K562 (cell line): ENCODE measurements at regions not wholly inside any gene's neighbourhood (a gene's known extent, or its start where the extent isn't known, plus 50 kb on each side); places are given as distances from the start of the nearest gene placed in this dataset.
A peak's percentile ranks its signal among the peaks of the same experiment; 100 is the strongest.

Experiments used
- ADNP ChIP-seq: fragments of 200-800 bp; sonication (Bioruptor generic); IDR thresholded peaks from 2 replicates; pipeline ENCODE4 v1.6.1; 2016; ENCODE audit warnings: missing genetic modification characterization, missing compliant biosample characterization
- ARID3B ChIP-seq: fragments of 250-450 bp; sonication (Bioruptor Pico); IDR thresholded peaks from 2 replicates; pipeline ENCODE4 v1.4.0; 2020; ENCODE audit warnings: borderline replicate concordance
- ARNT ChIP-seq, 2 experiments: fragments of 450-650 bp; IDR thresholded peaks; 2 replicates each; pipeline ENCODE4 v1.6.1; 2016; ENCODE audit warnings: mild to moderate bottlenecking in 1 of 2
- BMI1 ChIP-seq: fragments of 150-350 bp; IDR thresholded peaks from 2 replicates; pipeline ENCODE4 v1.6.1; 2014; ENCODE audit warnings: low read length
- CHD1 ChIP-seq: fragments of 200-600 bp; sonication (generic); IDR thresholded peaks from one replicate; pipeline ENCODE4 v1.6.1; 2012; ENCODE audit warnings: mild to moderate bottlenecking, moderate library complexity, low read length, inconsistent platforms
- DIDO1 ChIP-seq: fragments of 450-650 bp; IDR thresholded peaks from 2 replicates; pipeline ENCODE4 v1.6.1; 2016; ENCODE audit warnings: low read depth, missing biosample characterization, missing genetic modification characterization
- GATA2 ChIP-seq: sonication (generic); formaldehyde crosslinking; IDR thresholded peaks from 2 replicates; pipeline ENCODE4 v1.4.0; 2020; ENCODE audit warnings: mild to moderate bottlenecking, missing genetic modification reagents
- GTF2F1 ChIP-seq: IDR thresholded peaks from 2 replicates; pipeline ENCODE4 v1.6.1; 2011; ENCODE audit warnings: low read depth, low read length, improper control_type of control experiment
- HDAC8 ChIP-seq: fragments of 450-650 bp; IDR thresholded peaks from 2 replicates; pipeline ENCODE4 v1.6.1; 2016; ENCODE audit warnings: mild to moderate bottlenecking, missing genetic modification characterization, moderate library complexity, missing compliant biosample characterization
- JUN ChIP-seq, 2 experiments: sonication (generic) in 1 of 2; formaldehyde crosslinking in 1 of 2; IDR thresholded peaks; 2 replicates each; pipeline versions ENCODE4 v1.6.1 to v1.8.0; 2012 to 2022; ENCODE audit warnings: borderline replicate concordance in 2 of 2, mild to moderate bottlenecking in 2 of 2, improper control_type of control experiment in 1 of 2, low read depth in 1 of 2, low read length in 1 of 2, missing genetic modification reagents in 1 of 2
- KLF10 ChIP-seq: fragments of 250-450 bp; sonication (Bioruptor Pico); IDR thresholded peaks from 2 replicates; pipeline ENCODE4 v1.6.1; 2021; ENCODE audit warnings: matching md5 sums
- NR1H2 ChIP-seq: sonication (generic); formaldehyde crosslinking; IDR thresholded peaks from 2 replicates; pipeline ENCODE4 v1.4.0; 2020; ENCODE audit warnings: mild to moderate bottlenecking, missing genetic modification reagents
- POLR2AphosphoS2 ChIP-seq: IDR thresholded peaks from 2 replicates; pipeline ENCODE4 v1.6.1; 2012; ENCODE audit warnings: low read length, improper control_type of control experiment
- POLR2AphosphoS5 ChIP-seq: IDR thresholded peaks from 2 replicates; pipeline ENCODE4 v1.6.1; 2011; ENCODE audit warnings: mild to moderate bottlenecking, low read depth, low read length, moderate library complexity; ENCODE audit not compliant: control insufficient read depth, insufficient read depth
- RB1 ChIP-seq: fragments of 450-650 bp; IDR thresholded peaks from 2 replicates; pipeline ENCODE4 v1.6.1; 2017; ENCODE audit warnings: low read depth, mild to moderate bottlenecking
- SETDB1 ChIP-seq: IDR thresholded peaks from one replicate; pipeline ENCODE4 v1.6.1; 2012; ENCODE audit warnings: low read length, control low read depth, inconsistent platforms
- SRSF9 ChIP-seq: fragments of 200-400 bp; formaldehyde crosslinking; IDR thresholded peaks from 2 replicates; pipeline ENCODE4 v1.6.1; 2017; ENCODE audit warnings: low read depth, low read length, borderline replicate concordance
- SUPT5H ChIP-seq: fragments of 450-650 bp; IDR thresholded peaks from 2 replicates; pipeline ENCODE4 v1.6.1; 2016
- TAF1 ChIP-seq: IDR thresholded peaks from 2 replicates; pipeline ENCODE4 v1.6.1; 2011; ENCODE audit warnings: mild to moderate bottlenecking, low read length, moderate library complexity; ENCODE audit not compliant: insufficient read depth, control insufficient read depth, severe bottlenecking; ENCODE audit errors: extremely low read depth
- TBL1XR1 ChIP-seq, 2 experiments: IDR thresholded peaks; 2 replicates each; pipeline ENCODE4 v1.6.1; 2012; ENCODE audit warnings: improper control_type of control experiment in 2 of 2, low read length in 2 of 2, mild to moderate bottlenecking in 1 of 2
- TRIM28 ChIP-seq: fragments of 450-650 bp; IDR thresholded peaks from 2 replicates; pipeline ENCODE4 v1.6.1; 2017
- TSC22D4 ChIP-seq: fragments of 450-650 bp; IDR thresholded peaks from 2 replicates; pipeline ENCODE4 v1.6.1; 2016; ENCODE audit warnings: missing genetic modification characterization, missing biosample characterization, control low read depth
- ZBTB26 ChIP-seq: fragments of 450-650 bp; formaldehyde crosslinking; IDR thresholded peaks from 2 replicates; pipeline ENCODE4 v1.4.0; 2022; ENCODE audit warnings: missing genetic modification characterization
- ZEB2 ChIP-seq: fragments of 450-650 bp; IDR thresholded peaks from 2 replicates; pipeline ENCODE4 v1.6.1; 2016
- ZNF174 ChIP-seq: fragments of 250-450 bp; sonication (Bioruptor Pico); IDR thresholded peaks from 2 replicates; pipeline ENCODE4 v1.4.0; 2020; ENCODE audit warnings: mild to moderate bottlenecking
- ZNF239 ChIP-seq: fragments of 250-450 bp; sonication (Bioruptor Pico); IDR thresholded peaks from 2 replicates; pipeline ENCODE4 v1.4.0; 2020; ENCODE audit warnings: mild to moderate bottlenecking
- ZNF316 ChIP-seq: fragments of 450-650 bp; IDR thresholded peaks from 2 replicates; pipeline ENCODE4 v1.6.1; 2016

DNA sequence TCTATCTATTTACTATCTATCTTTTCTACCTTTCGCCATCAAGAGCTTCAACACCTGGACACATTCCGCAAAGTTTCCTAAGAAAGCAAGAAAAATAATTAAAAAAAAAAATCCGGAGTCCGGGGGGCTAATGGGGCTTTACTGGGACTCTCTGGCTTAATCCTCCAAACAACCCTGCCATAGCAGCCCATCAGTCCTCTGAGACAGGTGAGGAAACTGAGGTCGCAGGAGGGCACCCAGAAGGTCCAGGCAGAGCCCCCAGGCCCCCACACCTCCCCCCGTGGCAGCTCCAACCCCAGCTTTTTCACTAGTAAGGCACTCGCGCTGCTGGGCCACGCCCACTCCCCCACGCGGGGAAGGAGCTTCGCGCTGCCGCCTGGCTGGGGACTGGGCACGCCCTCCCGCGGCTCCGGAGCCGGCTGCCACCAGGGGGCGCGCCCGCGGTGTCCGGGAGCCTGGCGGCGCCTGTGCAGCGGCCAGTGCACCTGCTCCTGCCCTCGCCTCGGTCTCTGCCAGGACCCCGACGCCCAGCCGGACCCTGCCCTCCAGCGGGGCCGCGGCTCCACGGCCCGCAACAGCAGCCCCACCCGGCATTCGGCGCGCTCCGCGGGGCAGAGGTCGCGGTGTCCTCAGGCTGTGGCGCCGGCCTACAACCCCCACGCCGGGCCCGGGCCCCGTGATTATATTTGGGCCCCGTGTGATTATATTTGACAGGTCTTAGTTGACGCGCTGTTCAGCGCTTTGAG lies 54.1 kb upstream of the SAMD11 start (continued):
- TF ChIP-seq TAF1 = no peak
- TF ChIP-seq DIDO1 = no peak
- no peak for TF ChIP-seq ZNF174 (CRISPR knock-in tag)
- TF ChIP-seq GTF2F1 = no peak
- no peak for TF ChIP-seq KLF10 (CRISPR knock-in tag)
- no peak for TF ChIP-seq SUPT5H
- no peak for TF ChIP-seq POLR2AphosphoS2
- TF ChIP-seq ARNT (IDR thresholded peaks at IDR 0.05) = no peak
- no peak for TF ChIP-seq POLR2AphosphoS5
- peak; percentile 92 for TF ChIP-seq RB1
- TF ChIP-seq ADNP (tag) = no peak
- TF ChIP-seq ZEB2 = no peak
- TF ChIP-seq TSC22D4 (tag) = no peak
- no peak for TF ChIP-seq ARID3B (CRISPR knock-in tag)
- TF ChIP-seq JUN (IDR thresholded peaks at IDR 0.05; ENCODE audit: borderline replicate concordance, low read depth, low read length) = no peak
- TF ChIP-seq JUN (CRISPR knock-in tag; IDR thresholded peaks at IDR 0.05; ENCODE audit: borderline replicate concordance) = no peak
- no peak for TF ChIP-seq TRIM28
- no peak for TF ChIP-seq CHD1
- 0 out of 2 replicates have a peak, but pooled peaks have one; percentile 29 for TF ChIP-seq NR1H2 (CRISPR knock-in tag)
- no peak for TF ChIP-seq ZNF316
- no peak for TF ChIP-seq HDAC8
- TF ChIP-seq ZNF239 (CRISPR knock-in tag) = no peak
- no peak for TF ChIP-seq BMI1
- no peak for TF ChIP-seq SRSF9
- TF ChIP-seq SETDB1 = no peak
- no peak for TF ChIP-seq GATA2 (CRISPR knock-in tag)
- TF ChIP-seq TBL1XR1 (IDR thresholded peaks at IDR 0.05; ENCODE audit: low read length in 2 of 2) = no peak
- TF ChIP-seq ZBTB26 (CRISPR knock-in tag) = no peak
